GM12864 (cell line): ENCODE measurements at regions not wholly inside any gene's neighbourhood (a gene's known extent, or its start where the extent isn't known, plus 50 kb on each side); places are given as distances from the start of the nearest gene placed in this dataset.

ENCODE experiments used
- DNase-seq: peaks from one replicate; pipeline ENCODE4 v3.0.0-alpha.2; 2011; ENCODE audit warnings: low read depth
- H3K4me3 ChIP-seq: 2 replicates; pipeline ENCODE4 v1.5.1; 2011; ENCODE audit warnings: mild to moderate bottlenecking, low read depth, low read length, control low read depth
- TF ChIP-seq, protein P1 (sequence below): IDR thresholded peaks from 2 replicates; pipeline ENCODE4 v1.5.1; 2011; ENCODE audit warnings: low read depth, mild to moderate bottlenecking, moderate library complexity, low read length, control low read depth, inconsistent platforms; ENCODE audit errors: missing control alignments

DNA sequence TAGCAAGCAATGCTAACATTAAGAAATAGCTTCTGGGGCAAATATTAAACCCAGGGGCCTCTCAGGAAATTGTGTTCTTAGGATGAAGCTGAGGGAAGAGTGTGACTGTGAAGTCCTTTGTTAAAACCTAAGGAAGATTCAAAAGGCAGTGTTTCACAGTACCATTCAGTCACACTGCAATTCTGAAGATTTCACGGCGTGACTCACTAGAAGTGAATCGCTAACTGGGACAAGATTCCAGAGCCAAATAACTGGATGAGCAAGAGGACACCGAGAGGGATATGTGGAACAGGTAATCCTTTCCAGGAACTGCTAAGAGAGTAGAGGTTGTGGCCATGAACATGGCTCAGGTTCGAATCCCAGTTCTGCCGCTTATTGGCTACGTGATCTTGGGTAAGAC, 61.8 kb upstream of the SMAD3 start:
- no peak overlapping the region for H3K4me3 ChIP-seq
- TF ChIP-seq, protein P1, sequence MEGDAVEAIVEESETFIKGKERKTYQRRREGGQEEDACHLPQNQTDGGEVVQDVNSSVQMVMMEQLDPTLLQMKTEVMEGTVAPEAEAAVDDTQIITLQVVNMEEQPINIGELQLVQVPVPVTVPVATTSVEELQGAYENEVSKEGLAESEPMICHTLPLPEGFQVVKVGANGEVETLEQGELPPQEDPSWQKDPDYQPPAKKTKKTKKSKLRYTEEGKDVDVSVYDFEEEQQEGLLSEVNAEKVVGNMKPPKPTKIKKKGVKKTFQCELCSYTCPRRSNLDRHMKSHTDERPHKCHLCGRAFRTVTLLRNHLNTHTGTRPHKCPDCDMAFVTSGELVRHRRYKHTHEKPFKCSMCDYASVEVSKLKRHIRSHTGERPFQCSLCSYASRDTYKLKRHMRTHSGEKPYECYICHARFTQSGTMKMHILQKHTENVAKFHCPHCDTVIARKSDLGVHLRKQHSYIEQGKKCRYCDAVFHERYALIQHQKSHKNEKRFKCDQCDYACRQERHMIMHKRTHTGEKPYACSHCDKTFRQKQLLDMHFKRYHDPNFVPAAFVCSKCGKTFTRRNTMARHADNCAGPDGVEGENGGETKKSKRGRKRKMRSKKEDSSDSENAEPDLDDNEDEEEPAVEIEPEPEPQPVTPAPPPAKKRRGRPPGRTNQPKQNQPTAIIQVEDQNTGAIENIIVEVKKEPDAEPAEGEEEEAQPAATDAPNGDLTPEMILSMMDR, result no peak
- DNase-seq, result no peak

DNA sequence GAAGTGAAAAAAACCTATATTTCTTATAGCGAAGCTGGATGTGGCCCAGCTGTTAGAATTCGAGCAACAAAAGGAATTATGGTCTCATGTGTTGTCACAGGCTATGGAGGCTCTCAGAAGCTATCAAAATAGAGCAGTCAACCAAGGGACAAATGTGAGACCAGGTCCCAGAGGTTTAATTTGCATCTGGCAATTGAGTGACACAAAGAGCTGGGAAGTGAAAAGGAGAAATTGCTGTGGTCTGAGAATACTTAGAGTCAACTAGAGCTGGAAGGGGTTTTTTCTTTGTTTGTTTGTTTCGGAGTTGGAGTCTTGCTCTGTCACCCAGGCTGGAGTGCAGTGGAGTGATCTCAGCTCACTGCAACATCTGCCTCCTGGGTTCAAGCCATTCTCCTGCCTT, 61.3 kb upstream of the SMAD3 start:
- TF ChIP-seq, protein P1, result no peak
- no peak overlapping the region for H3K4me3 ChIP-seq
- DNase-seq, result no peak

DNA sequence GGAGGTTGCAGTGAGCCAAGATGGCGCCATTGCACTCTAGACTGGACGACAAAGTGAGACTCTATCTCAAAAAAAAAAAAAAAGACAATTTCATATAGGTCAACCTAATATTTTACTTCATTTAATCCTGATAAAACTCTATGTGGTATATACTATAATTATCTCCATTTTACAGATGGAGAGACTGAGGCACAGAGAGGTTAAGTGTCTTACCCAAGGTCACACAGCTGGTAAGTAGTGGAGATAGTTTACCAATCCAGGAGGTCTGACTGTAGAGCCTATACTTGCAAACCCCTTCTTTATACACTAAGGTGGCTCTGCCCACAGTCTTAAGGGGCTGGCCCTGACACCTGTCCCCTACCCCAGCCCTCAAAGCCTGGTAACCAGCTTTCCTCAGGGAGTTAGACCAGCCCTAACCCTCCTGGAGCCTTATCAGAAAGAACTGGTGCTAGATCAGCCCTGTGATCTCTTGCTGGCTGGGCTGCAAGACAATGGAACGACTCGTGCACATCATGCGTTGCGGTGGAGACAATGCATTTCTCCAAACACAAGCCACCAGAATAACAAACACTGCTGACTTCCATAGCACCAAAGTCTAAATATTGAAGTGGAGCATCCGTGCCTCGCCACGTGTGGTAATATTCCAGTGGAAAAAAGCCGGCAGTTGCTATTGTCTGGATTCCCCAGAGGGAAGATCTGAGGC, 60.0 kb upstream of the SMAD3 start:
- no peak overlapping the region for H3K4me3 ChIP-seq
- TF ChIP-seq, protein P1, result no peak
- no peak for DNase-seq

DNA sequence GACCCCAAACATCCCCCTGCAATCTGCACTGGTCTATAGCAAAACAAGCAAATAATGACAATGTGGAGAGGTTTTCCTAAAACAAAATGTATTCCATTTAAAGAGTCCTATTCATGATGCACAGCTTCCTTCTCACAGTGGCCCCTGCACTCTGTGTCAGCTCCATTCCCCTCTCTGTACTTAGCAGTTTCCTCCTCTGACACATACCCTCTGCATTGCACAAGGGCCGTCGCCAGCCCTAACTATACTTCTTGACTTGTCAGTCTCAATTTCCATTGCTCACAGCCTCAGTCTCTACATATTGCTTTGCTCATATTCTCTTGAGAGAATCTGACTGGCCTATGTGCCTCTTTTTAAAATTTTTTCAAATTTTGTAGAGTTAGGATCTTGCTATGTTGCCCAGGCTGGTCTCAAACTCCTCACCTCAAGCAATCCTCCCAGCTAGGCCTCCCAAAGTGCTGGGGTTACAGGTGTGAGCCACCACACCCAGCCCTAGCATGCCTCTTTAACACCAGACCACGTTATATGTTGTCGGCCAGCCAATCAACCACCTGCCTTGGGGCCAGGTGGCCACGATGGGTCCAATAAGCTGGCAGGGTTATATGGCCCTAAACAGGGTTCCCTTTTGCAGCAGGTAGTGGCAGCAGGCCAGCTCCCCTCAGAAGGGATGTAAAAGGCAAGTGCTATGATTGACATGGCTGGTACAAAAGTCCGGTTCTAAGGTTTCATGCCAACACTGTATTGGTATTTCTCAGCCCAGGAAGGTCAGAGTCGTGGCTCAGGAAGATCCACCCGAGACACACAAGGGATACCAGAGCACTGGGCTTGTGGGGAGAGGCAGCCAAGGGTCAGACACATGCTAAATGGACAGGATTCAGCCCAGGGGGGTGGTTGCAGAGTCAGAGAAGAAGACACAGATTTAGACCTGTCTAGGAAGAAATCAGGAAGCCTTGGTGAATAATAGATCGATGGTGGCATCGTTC, 59.0 kb upstream of the SMAD3 start:
- TF ChIP-seq, protein P1, result no peak
- no peak overlapping the region for H3K4me3 ChIP-seq
- DNase-seq, result no peak

DNA sequence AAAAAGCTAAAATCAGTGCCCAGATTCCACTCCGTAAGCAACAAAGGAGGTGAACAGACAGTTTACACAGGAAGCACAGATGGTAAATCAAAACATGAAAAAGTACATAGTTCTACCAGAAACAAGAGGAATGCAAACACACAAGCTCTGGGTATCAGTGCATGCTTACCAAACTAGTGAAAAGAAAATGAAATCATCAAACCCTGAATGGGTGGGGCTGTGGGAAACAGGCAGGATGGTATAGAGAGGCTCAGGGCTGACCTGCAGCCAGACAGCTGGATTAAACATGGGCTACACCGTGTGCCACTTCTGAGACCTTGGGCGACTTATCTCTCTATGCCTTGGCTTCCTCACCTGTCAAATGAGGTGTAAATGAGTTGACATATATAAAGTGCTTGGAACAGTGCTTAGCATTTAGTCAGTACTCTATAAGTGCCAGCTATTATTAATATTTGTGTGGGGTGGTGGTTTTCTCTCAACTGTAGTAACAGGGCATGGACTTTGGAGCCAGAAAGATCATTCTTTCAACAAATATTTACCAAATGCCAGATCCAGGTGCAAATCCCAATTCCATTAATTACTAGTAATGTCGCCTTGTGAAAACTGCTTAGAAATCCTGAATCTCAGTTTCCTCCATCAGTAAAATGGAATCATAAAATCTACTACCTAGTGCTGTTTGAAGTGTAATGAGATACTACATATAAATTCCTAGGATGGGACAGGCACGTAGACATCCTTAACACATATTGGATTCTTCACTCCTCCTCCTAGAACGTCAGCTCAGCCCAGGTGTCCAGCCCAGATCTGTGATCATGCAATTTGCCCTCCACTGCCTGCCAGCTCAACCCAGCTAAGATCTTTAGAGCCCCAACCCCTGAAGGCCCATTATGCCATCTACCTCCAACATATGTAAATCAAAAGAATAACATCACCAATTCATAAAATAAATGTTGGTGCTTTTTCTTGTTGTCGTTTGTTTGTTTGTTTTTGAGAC, 55.5 kb upstream of the SMAD3 start:
- TF ChIP-seq, protein P1, result no peak
- no peak overlapping the region for H3K4me3 ChIP-seq
- DNase-seq, result no peak

DNA sequence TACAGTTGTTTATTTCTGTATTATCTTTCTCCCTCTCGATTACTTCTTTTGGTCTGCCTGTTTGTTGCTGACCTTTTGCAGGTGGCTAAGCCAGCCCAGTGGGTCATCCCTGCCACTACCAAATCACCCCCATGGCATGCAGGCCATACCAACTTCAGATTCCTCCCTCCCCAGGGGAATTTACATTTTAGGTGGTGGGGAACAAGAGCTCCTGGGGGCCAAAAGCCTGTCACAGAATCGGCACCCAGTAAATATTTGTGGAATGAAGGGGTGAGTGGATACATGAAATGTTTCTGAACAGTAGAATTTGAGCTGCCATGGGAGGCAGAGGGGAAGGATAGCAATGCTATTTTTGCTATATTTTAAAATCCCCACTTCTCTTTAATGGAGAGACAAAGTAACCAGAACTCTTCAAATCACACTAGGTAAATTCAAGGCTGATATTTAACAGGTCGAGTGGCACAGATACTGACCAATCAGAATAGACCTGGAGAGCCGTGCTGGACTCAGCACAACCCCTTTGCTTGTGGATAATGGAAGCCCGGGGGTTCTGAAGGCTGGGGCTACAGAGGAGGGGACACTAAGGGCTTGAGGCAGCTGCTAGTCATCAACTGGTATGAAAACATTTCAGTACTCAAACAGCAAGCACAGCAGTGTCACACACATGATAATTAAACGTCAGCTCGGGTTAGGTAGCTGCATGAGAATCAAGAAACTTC, 54.3 kb upstream of the SMAD3 start:
- DNase-seq, result no peak
- TF ChIP-seq, protein P1, result no peak
- H3K4me3 ChIP-seq, result no peak overlapping the region
